GM21381 (cell line): ENCODE measurements at regions not wholly inside any gene's neighbourhood (a gene's known extent, or its start where the extent isn't known, plus 50 kb on each side); places are given as distances from the start of the nearest gene placed in this dataset.
"Not testable (repeated sequence)": the region's sequence is repeated elsewhere in the genome, so short reads cannot be mapped to it uniquely, and the experiment has no call there.

Source experiments
- ATAC-seq: cut with Tn5 transposase; IDR thresholded peaks from one replicate; pipeline ENCODE4 v1.9.1; 2021; ENCODE audit warnings: mild to moderate bottlenecking, moderate library complexity; ENCODE audit not compliant: unreplicated experiment

DNA sequence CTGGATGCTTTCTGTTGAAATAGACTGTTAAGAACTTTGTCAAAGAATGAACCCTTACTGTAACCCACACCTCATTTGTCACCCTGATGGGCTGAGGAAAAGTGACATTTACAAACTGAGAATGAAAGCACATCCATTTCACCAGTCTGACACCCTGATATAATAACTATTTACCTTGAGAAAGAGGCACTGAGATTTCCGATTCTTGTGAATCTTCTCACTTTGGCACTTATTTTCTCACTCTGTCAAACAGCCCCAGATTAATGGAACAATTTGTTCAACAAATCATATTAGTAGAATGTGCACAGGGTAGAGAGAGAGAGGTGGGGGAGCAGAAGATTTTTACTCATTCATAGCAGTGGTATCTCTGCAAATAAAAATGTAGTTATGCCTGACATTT is 606.9 kb downstream of the MCTP2 start:
- ATAC-seq: no peak

GRCh38 chr15:94840794-94841783 is 609.7 kb downstream of the MCTP2 start:
- ATAC-seq: no peak

GRCh38 chr15:94843060-94843459 is 611.7 kb downstream of the MCTP2 start:
- no peak for ATAC-seq

DNA sequence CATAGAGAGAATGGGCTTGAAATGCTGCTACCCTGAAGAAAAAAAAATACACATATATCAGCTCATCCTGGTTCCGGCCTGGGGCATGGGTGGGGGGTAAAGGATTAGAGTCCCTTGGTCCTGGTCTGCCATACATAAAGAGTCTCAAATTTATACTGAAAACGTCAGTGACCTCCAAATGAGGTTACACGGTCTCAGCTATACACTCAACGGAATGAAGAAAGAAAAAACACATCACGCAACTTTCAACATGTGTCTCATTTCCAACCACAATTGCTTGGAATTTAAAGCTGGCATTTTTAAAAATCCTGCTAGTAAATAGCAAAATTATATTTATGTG is 612.8 kb downstream of the MCTP2 start:
- ATAC-seq: no peak

- ATAC-seq: no peak
Observed at GRCh38 chr15:94844538-94845389, 613.4 kb downstream of the MCTP2 start.

- ATAC-seq: no peak
Observed at GRCh38 chr15:94845390-94845716, 614.0 kb downstream of the MCTP2 start.

- ATAC-seq: no peak
Observed at GRCh38 chr15:94847325-94847724, 616.0 kb downstream of the MCTP2 start.

- no peak for ATAC-seq
Observed at GRCh38 chr15:94848054-94848453, 616.7 kb downstream of the MCTP2 start.

DNA sequence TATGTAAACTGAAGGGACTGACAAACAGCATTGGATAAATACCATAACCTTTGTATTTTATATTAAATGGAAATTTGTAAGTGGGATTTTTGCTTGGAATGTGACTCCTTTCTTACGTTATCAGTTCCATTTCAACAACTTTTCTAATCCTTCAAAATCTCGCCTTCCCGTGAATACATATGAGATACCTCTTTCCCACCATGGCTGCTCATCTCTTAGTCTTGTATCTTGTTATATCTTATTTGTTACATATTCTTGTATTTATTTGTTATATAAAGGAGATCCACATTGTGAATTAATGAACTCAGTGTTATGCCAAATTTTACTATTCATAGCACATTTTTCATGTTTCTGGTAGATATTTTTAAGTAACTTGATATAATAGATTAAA is 623.7 kb downstream of the MCTP2 start:
- ATAC-seq: no peak

DNA sequence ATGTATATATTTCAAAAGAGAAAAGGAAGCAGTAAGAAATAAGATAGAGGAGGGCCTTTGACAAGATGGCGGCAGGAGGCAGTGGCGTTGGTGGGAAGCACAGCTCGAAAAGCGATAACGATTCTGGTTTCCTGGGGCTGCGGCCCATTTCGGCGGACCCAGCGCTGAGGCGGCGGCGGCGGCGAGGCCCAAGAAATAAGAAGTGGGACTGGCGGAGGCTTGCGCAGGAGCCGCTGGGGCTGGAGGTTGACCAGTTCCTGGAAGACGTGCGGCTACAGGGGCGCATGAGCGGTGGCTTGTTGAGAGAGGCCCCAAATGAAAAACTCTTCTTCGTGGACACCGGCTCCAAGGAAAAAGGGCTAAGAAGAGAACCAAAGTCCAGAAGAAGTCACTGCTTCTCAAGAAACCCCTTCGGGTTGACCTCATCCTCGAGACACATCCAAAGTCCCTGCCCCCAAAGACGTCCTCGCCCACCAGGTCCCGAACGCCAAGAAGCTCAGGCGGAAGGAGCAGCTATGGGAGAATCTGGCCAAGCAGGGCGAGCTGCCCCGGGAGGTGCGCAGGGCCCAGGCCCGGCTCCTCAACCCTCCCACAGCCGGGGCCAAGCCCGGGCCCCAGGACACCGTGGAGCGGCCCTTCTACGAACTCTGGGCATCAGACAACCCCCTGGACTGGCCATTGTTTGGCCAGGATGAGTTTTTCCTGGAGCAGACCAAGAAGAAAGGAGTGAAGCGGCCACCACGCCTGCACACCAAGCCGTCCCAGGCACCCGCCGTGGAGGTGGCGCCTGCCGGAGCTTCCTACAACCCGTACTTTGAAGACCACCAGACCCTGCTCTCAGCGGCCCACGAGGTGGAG is 624.3 kb downstream of the MCTP2 start:
- ATAC-seq: no peak

GRCh38 chr15:94856267-94856854 is 625.0 kb downstream of the MCTP2 start:
- ATAC-seq: no peak

DNA sequence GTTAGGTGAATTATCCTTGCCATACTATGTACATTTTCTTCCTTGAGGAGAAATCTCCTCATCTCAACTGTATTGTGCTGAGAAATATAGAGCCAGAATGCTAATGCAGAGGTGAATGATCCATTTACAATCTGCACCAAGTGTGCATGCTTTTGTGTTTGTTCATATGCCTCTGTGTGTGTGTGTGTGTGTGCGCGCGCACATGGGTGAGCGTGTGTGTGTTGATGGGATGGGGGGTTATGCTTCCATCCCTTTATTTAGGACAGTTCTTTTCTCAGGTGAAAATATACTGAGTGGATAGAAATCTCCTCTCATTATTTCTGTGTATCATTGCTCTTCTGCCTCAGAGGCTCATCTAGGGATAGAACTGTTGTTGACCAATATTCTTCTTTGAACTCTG is 626.1 kb downstream of the MCTP2 start:
- ATAC-seq: no peak

DNA sequence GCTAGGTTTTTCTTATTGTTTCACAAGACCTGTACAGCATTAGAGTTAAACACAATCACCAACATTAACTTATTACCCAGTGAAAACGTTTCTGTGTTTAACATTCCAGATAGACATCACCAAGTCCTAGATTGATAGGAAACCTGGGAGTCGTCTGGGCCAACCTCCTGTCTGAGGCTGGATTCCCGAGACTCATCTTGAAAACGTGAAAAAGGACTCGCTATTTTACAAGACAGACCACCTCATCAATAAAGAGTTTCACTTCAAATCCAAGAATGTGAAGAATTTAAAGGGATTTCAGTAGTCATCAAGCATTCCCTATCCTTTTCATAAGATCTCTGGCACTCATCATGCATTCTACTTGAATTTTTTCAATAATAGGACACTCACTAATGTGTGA is 626.6 kb downstream of the MCTP2 start:
- no peak for ATAC-seq

DNA sequence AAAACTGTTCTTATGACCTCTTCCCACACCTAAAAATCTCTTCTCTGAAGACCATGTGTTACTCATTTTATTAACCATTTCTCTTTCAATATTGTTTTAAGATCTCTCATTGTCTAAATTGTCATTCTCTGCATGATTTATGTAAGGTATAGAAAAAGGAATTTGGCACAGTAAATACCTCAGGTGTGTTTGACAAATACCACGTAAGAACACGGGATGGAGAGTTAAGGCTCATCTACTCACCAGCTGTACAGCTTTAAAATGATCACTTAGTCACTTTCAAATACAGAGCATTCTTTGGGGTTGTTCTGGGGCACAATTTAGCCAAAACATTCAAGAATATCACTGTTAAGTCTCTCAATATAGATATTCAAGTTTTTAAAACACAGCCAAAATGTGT is 627.1 kb downstream of the MCTP2 start:
- ATAC-seq: no peak

- no peak for ATAC-seq
Observed at GRCh38 chr15:94858920-94859319, 627.6 kb downstream of the MCTP2 start.

GRCh38 chr15:94864600-94864999 is 633.2 kb downstream of the MCTP2 start:
- no peak for ATAC-seq

GRCh38 chr15:94868265-94868664 is 636.9 kb downstream of the MCTP2 start:
- not testable (repeated sequence) for ATAC-seq

DNA sequence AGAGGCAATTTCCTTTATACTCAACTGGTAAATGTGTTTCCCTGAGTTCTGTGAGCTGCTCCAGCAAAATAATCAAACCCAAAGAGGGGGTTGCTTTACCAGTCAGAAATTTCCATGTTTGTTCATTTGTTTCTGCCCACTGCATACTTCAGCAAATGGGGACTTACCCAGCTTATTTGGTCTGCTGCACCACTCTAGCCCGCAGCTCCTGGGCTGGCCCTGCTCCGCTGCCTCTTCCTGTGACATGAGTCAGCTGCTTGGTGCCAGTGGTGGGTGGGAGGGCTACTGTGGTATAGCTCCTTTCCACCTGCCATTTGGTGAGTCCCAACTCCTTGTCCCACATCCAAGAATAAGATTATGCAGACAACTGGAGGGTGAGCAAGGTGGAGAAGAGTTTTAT is 644.2 kb downstream of the MCTP2 start:
- ATAC-seq: no peak

- no peak for ATAC-seq
Observed at GRCh38 chr15:94877833-94878232, 646.5 kb downstream of the MCTP2 start.

DNA sequence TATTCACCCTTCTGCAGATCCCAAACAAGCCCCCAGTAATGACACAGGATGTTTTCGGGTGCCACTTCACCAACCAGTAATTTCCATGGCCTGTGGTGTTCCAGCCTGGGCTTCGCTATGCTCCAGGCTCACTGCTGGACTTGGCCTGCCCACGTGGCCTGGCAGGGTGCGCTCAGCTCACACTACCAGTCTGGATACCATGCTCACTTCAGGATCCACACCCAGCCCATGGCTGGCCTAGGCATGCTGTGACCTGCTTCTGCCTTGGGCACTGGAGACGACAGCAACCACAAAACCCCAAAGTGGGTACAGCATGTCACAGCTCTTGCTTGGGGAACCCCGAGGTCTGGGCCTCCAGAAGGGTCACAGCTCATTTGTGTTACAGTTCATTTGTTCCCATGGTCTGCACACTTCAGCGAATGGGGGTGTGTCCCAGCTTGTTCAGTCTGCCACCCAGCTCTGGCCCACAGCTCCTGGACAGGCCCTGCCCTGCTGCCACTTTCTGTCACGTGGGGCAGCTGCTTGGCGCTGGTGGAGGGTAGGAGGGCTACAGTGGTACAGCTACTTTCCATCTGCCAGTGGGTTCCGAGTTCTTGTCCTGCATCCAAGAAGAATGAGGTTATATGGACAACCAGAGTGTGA is 650.8 kb downstream of the MCTP2 start:
- no peak for ATAC-seq
